GM12878 (cell line): ENCODE measurements at regions not wholly inside any gene's neighbourhood (a gene's known extent, or its start where the extent isn't known, plus 50 kb on each side); places are given as distances from the start of the nearest gene placed in this dataset.
"Not testable (repeated sequence)": the region's sequence is repeated elsewhere in the genome, so short reads cannot be mapped to it uniquely, and the experiment has no call there.

Experiments
- ATAC-seq: fragments of 200-7000 bp; cut with Tn5 transposase; 3 replicates; pipeline ENCODE4 v1.9.1; 2020; ENCODE audit warnings: mild to moderate bottlenecking, moderate library complexity
- BruUV-seq: library from RNA; stranded (reverse); fragments of 400-500 nt; replicated peaks from 2 replicates; lab custom pipeline; 2021; lab: Mats Ljungman, UMichigan
- CTCF ChIA-PET: fragments of 300-600 bp; sonication (Branson Sonifier 250); formaldehyde crosslinking; extraction: SDS; loops from one replicate; lab custom pipeline; 2021; ENCODE audit warnings: inconsistent platforms; lab: Yijun Ruan, JAX
- POLR2A ChIA-PET: fragments of 350-600 bp; formaldehyde crosslinking; extraction: SDS; loops from one replicate; lab custom pipeline; 2021; ENCODE audit warnings: inconsistent platforms; lab: Charles Lee
- RAD21 ChIA-PET: fragments of 300-600 bp; sonication (Branson Sonifier 250); formaldehyde crosslinking; loops from one replicate; lab custom pipeline; 2023; ENCODE audit warnings: antibody characterized with exemption; ENCODE audit not compliant: unreplicated experiment; lab: Charles Lee
- SMC1A ChIA-PET: fragments of 300-600 bp; sonication (Branson Sonifier 250); formaldehyde crosslinking; loops from one replicate; lab custom pipeline; 2023; ENCODE audit not compliant: unreplicated experiment, uncharacterized antibody; lab: Charles Lee
- DNase-seq: peaks from one replicate; pipeline ENCODE4 v3.0.0-alpha.2; 2011; ENCODE audit warnings: low read depth, low spot score
- FAIRE-seq: peaks from 3 replicates; lab custom pipeline; 2011; peaks lifted over from hg19 to GRCh38; lab: Jason Lieb, UNC
- H2AFZ ChIP-seq: 2 replicates; pipeline ENCODE4 v1.6.0; 2011; ENCODE audit warnings: low read depth, low read length, control low read depth; ENCODE audit not compliant: control insufficient read depth
- H3K27ac ChIP-seq: 2 replicates; pipeline ENCODE4 v1.5.1; 2011; ENCODE audit warnings: control low read depth; ENCODE audit not compliant: control insufficient read depth, insufficient read depth
- H3K27me3 ChIP-seq, 2 experiments: replicated peaks in 1 of 2; 2 replicates each; pipeline versions ENCODE4 v1.6.0 to v1.6.1; 2011; ENCODE audit warnings: low read length in 1 of 2; ENCODE audit not compliant: control insufficient read depth in 2 of 2, insufficient read depth in 2 of 2
- H3K36me3 ChIP-seq, 2 experiments: 2 replicates each; pipeline ENCODE4 v1.5.1; 2011; ENCODE audit warnings: low read length in 1 of 2; ENCODE audit not compliant: control insufficient read depth in 2 of 2, insufficient read depth in 2 of 2
- H3K4me1 ChIP-seq: 2 replicates; pipeline ENCODE4 v1.6.1; 2011; ENCODE audit warnings: mild to moderate bottlenecking, low read length, moderate library complexity, mixed read lengths; ENCODE audit not compliant: control insufficient read depth, insufficient read depth
- H3K4me2 ChIP-seq: 2 replicates; pipeline ENCODE4 v1.6.0; 2011; ENCODE audit warnings: control low read depth; ENCODE audit not compliant: control insufficient read depth, insufficient read depth
- H3K4me3 ChIP-seq: fragments of 200-600 bp; sonication (generic); 2 replicates; pipeline ENCODE4 v1.5.1; 2016
- H3K79me2 ChIP-seq: 2 replicates; pipeline ENCODE4 v1.6.0; 2011; ENCODE audit warnings: low read length; ENCODE audit not compliant: control insufficient read depth, insufficient read depth
- H3K9ac ChIP-seq: 2 replicates; pipeline ENCODE4 v1.8.0; 2011; ENCODE audit warnings: low read length, control low read depth, mixed read lengths; ENCODE audit not compliant: control insufficient read depth, insufficient read depth
- H3K9me3 ChIP-seq: replicated peaks from 3 replicates; pipeline ENCODE4 v1.5.1; 2011; ENCODE audit warnings: mild to moderate bottlenecking, low read length; ENCODE audit not compliant: control insufficient read depth, insufficient read depth
- H4K20me1 ChIP-seq: 2 replicates; pipeline ENCODE4 v1.6.0; 2011; ENCODE audit not compliant: control insufficient read depth, insufficient read depth
- WGBS: methylation state at CpG from one replicate; pipeline ENCODE4 v1.1.6; 2016; ENCODE audit warnings: low lambda C conversion rate; ENCODE audit not compliant: insufficient replicate concordance, insufficient coverage; ENCODE audit errors: missing lambda C conversion rate; 5-methylcytosine and 5-hydroxymethylcytosine counted together
- in situ Hi-C: fragments of 300-500 bp; cut with MboI; formaldehyde crosslinking; loops from 9 replicates; pipeline ENCODE4 v1.14.3; 2018; ENCODE audit warnings: mixed read lengths
- intact Hi-C: fragments of 100-400 bp; cut with micrococcal nuclease; formaldehyde crosslinking; loops from one replicate; pipeline ENCODE4 v1.14.2; 2022; ENCODE audit not compliant: unreplicated experiment

GRCh38 chr2:94594019-94594836 is 277.0 kb upstream of the TEKT4 start:
- H2AFZ ChIP-seq, DNase-seq, H3K79me2 ChIP-seq, BruUV-seq, H3K27me3 ChIP-seq, RAD21 ChIA-PET, ATAC-seq, H3K4me2 ChIP-seq, H4K20me1 ChIP-seq, intact Hi-C loops, SMC1A ChIA-PET, H3K27ac ChIP-seq, H3K36me3 ChIP-seq, POLR2A ChIA-PET, CTCF ChIA-PET, H3K4me3 ChIP-seq, H3K9me3 ChIP-seq, H3K9ac ChIP-seq, in situ Hi-C loops, H3K4me1 ChIP-seq, FAIRE-seq: not testable (repeated sequence)
- 28% methylated on average over 11 of the region's 12 CpGs for WGBS

- H3K4me3 ChIP-seq, H4K20me1 ChIP-seq, H3K9me3 ChIP-seq, CTCF ChIA-PET, H3K4me1 ChIP-seq, H3K27me3 ChIP-seq, H3K9ac ChIP-seq, FAIRE-seq, BruUV-seq, H2AFZ ChIP-seq, SMC1A ChIA-PET, H3K27ac ChIP-seq, DNase-seq, H3K4me2 ChIP-seq, H3K79me2 ChIP-seq, intact Hi-C loops, POLR2A ChIA-PET, in situ Hi-C loops, H3K36me3 ChIP-seq, ATAC-seq, RAD21 ChIA-PET: not testable (repeated sequence)
- WGBS = 47% methylated on average over 6 of the region's 6 CpGs
Measured at GRCh38 chr2:94595956-94596355, 275.3 kb upstream of the TEKT4 start.

GRCh38 chr2:94598075-94598713 is 273.0 kb upstream of the TEKT4 start:
- H2AFZ ChIP-seq, DNase-seq, H3K27ac ChIP-seq, H3K4me3 ChIP-seq, CTCF ChIA-PET, H3K4me2 ChIP-seq, BruUV-seq, FAIRE-seq, H3K9ac ChIP-seq, H3K79me2 ChIP-seq, RAD21 ChIA-PET, H3K9me3 ChIP-seq, H4K20me1 ChIP-seq, H3K36me3 ChIP-seq, H3K4me1 ChIP-seq, H3K27me3 ChIP-seq, in situ Hi-C loops, SMC1A ChIA-PET, intact Hi-C loops, POLR2A ChIA-PET, ATAC-seq: not testable (repeated sequence)
- WGBS = 31% methylated on average over 8 of the region's 9 CpGs

GRCh38 chr2:94600929-94601328 is 270.3 kb upstream of the TEKT4 start:
- CTCF ChIA-PET, RAD21 ChIA-PET, H4K20me1 ChIP-seq, H3K27me3 ChIP-seq, POLR2A ChIA-PET, H2AFZ ChIP-seq, intact Hi-C loops, DNase-seq, BruUV-seq, SMC1A ChIA-PET, H3K4me2 ChIP-seq, H3K9me3 ChIP-seq, H3K27ac ChIP-seq, H3K9ac ChIP-seq, H3K4me1 ChIP-seq, ATAC-seq, H3K4me3 ChIP-seq, H3K79me2 ChIP-seq, FAIRE-seq, in situ Hi-C loops, H3K36me3 ChIP-seq: not testable (repeated sequence)
- 29% methylated on average over 2 of the region's 4 CpGs for WGBS
